OCI-LY3 (cell line): ENCODE measurements at regions not wholly inside any gene's neighbourhood (a gene's known extent, or its start where the extent isn't known, plus 50 kb on each side); places are given as distances from the start of the nearest gene placed in this dataset.

Experiments
- CTCF ChIP-seq: fragments of 200-600, 300-600 bp; sonication (generic); IDR thresholded peaks from 2 replicates; pipeline ENCODE4 v1.5.1; 2014; ENCODE audit warnings: antibody characterized with exemption, low read length, low read depth
- EZH2phosphoT487 ChIP-seq: fragments of 200-600 bp; shearing (Covaris generic); IDR thresholded peaks from 2 replicates; pipeline ENCODE4 v1.6.1; 2018; ENCODE audit warnings: antibody characterized with exemption, mixed run types, low read depth

DNA sequence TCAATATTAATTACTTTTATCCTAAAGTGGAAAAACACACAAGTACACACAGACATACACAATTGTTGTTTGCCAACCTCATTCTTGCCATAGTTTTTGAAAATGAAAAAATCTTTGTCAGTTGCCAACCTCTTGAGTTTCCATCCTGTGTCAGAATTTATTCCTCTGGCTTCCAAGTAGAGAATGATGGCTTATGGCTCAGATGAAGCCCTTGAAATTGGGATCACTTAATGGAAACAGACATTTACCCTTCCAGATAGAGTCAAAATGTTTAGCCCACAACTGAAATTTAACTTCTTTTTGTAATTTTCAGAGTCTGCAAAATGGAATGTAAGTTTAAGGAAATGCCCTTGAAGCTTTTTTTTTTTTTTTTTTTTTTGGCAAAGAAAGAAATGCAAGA is 321.6 kb upstream of the TNP1 start:
- TF ChIP-seq CTCF (no peak), EZH2phosphoT487 (no peak)
